ENCODE measurements at regions not wholly inside any gene's neighbourhood (a gene's known extent, or its start where the extent isn't known, plus 50 kb on each side); places are given as distances from the start of the nearest gene placed in this dataset.
"Not testable (repeated sequence)": the region's sequence is repeated elsewhere in the genome, so short reads cannot be mapped to it uniquely, and the experiment has no call there.

DNA sequence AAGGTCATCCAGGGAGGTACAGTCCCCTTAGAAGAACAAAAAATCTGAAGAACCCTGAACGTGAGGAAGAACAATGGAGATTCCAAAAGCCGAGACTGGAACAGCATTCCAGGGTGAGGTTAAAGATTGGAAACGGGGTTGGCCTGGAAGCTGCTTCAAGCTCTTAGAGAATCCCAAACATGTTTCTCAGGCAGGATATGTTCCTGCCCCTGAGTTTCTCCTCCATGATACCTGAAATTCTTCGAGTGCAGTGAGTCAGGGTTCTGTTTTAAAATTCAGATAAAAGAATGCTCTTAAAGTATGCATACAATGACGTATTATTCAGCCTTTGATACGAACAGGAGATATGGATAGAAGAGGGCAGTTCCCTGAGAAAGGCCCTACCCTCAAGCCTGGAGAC lies 293.1 kb downstream of the HS3ST3B1 start:
- no peak for DNase-seq

DNA sequence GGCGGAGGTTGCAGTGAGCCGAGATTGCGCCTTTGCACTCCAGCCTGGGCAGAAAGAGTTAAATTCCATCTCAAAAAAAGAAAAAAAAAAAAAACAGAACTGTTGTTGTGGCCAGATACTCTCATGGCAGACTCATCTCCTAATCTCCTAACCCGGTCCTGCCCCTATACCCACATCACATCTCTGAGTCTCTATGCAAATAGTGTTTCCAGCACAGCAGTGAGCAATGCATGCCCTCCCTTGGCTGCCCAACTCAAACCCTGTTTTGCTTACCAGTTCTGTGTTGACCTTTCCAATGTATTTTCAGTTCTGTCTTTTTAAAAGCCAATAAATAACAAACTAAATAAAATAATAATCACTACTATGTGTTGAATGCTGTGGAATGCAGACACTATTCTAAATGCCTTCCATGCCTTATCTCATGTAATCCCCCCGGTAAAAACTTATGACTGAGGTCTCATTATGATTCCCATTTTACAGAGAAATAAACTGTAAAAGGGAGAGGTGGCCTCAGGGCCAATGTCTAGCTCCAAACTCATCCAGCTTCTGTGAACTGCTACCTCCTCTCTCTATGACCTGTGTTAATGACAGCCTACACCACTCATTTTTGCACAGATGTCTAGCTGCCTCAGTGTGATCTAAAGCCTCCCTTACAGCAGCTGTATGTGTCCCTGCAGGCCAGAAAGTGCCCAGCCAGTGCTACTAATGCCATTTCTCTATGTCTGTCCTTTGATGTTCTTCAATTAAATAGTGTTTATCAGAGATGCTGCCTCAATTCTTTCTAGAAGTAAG lies 289.8 kb downstream of the HS3ST3B1 start:
- no peak for DNase-seq

- DNase-seq = no peak
Measured at GRCh38 chr17:14585099-14585498, 284.2 kb downstream of the HS3ST3B1 start.

GRCh38 chr17:14582996-14583395 lies 282.1 kb downstream of the HS3ST3B1 start:
- no peak for DNase-seq

- DNase-seq = no peak
Measured at GRCh38 chr17:14581186-14581830, 280.4 kb downstream of the HS3ST3B1 start.

- DNase-seq = no peak
Measured at GRCh38 chr17:14580499-14580898, 279.6 kb downstream of the HS3ST3B1 start.

DNA sequence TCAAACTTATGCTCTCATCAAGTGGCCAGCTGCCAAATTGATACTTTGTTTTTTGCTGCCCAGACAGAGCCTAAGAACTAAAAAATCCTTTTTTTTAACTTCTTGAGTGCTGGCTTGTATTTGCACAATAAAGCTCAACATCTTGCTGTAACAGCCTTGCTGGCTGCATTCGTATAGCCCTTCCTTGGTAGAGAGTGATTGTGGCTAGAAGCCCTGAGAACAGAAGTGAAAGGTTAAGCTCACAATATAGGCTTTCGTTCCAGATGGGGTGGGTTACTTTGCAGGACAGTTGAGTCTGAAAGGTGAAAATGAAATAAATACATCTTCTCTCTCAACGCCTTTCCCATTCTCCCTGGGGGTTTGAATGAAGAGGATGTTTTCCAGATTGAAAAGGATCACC lies 278.8 kb downstream of the HS3ST3B1 start:
- DNase-seq = no peak

DNA sequence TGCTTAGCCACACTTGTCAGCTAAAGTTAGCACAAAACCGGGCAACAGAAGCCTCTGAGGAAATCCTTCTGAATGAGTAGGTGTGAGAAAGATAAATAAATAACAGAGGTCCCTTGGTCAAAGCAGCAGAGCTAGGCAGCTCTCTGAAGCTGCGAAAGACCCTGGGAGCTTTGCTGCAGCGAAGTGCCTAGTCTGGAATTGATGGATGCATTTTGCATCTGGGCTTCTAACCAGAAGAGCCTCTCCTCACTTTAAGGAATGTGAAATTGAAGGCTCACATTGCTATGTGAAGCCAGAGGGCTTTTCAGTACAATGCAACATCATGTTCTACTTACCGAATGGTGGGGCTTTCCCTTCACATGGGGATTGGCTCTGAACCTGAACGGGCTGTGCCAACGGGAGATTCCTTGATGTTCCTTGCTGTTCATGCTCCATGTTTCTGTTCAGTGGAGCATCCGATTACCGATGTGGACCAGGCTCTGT lies 274.6 kb downstream of the HS3ST3B1 start:
- DNase-seq = no peak

DNA sequence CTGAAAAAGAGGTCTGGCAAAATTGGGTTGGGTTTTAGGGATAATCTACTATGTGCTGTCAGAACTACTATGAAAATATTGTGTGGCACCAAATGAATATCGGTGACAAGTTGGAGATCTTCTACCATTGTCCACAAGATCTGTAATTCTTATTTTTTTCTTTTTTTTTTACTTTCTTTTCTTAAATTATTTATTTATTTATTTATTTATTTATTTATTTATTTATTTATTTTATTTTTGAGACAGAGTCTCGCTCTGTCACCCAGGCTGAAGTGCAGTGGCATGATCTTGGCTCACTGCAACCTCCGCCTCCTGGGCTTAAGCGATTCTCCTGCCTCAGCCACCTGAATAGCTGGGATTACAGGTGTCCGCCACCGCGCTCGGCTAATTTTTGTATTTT lies 259.4 kb downstream of the HS3ST3B1 start:
- DNase-seq = not testable (repeated sequence)

DNA sequence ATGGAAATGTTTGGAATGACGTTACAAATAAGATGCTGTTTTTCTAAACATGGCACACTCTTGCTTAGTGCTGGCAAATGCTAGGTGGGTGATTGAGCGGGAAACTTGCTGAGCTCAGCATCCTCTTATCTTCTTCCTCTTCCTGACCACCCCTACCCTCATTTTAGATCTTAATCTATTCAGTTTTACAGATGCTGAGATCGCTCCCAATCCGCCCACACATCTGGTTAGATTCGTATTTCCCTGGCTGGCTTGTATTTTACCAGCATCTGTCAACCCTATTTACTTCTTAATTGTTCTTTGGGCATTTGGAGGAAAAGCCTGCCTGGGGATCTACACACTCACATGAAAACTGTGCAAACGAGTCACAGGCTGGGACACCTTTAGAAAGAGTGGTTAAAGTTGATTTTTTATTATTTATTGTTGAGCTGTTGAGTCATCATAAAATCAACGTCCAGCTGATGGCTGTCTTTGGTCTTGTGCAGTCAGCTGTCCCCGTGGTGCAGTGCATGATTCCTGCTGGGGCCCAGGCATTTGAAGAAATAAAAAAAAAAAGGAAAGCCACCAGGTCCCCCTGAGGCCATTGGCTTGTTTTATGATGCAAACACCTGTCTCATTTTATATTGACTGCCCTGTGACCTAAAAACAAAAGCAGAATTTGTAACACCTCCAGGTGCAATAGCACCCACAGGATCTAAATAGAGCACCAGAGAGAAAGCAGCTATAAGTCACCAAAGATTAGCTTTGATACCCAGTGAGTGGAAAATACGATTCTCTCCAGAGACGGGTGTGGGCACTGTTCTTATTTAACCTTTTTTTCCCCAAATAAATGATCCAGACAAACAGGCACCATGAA lies 258.6 kb downstream of the HS3ST3B1 start:
- no peak for DNase-seq

GRCh38 chr17:14557480-14557879 lies 256.6 kb downstream of the HS3ST3B1 start:
- DNase-seq = peak in 1 of 2 donors; percentile 72

GRCh38 chr17:14553847-14554246 lies 253.0 kb downstream of the HS3ST3B1 start:
- DNase-seq = no peak

DNA sequence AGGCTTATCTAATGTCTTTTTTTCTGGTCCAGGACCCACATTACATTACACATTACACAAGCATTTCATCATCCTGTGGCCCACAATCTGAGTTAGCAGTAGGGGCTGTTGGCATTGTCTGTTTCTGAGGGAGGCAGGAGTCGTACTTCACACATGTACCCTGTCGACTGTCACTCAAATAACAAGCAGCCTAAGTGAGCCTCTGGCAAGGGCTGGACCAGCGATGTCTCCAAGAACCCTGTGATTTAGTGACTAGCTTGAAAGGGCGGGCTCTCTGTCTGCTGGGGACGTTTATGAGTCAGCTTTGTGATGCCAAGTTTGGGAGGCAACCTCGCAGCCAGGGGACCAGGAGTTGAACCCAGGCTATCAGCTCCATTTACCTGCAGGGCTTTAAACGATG lies 251.4 kb downstream of the HS3ST3B1 start:
- DNase-seq = no peak

GRCh38 chr17:14547556-14547955 lies 246.7 kb downstream of the HS3ST3B1 start:
- no peak for DNase-seq

DNA sequence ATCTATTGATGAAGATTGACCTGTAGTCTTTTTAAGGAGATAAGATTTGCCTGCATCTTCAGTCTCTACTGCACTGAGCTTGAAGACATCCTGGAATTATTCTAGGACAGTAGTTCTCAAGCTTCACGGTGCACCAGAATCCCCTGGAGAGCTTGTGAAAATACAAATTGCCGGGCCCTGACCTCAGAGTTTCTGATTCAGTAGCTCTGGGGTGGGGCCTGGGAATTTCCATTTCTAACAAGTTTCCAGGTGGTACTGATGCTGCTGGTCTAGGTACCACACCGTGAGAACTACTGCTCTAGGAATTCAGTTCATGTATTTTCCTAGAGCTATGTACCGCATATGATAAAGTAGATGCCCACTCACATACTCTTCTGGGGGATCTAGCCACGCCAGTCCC lies 246.1 kb downstream of the HS3ST3B1 start:
- DNase-seq = no peak

DNA sequence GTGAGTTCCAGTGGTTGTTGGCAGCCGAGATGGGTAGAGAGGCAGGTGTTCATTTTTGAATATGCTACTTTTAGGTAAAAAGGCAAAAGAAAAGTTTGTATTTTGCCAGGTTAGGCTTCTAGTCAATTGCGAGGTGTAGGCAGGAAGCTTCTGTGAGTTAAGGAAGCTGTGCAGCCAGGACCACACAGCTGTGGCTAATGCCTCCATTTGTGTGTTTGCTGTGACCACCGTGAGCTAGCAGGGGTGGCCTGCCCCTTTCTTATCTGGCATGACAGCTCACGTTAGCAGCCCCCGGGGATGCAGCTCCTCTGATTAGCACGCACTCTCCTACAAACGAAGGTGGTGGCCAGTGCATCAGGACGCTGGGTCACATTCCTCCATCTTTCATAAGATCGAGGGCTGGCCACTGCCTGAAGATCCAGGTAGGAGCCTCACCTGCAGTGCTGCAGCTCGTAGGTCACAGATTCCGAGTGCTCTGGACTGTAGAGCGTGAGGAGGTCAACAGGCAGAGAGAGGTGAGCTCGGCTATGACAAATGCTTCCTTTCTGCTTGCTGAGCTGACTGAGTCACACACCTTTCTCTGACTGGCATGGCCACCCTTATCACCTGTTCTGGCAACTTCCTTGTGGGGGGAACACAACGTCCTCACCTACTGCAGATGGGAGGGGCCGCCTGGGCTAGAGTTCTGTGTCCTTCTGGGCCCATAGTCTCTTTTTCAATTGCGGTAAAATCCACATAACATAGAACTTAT lies 244.4 kb downstream of the HS3ST3B1 start:
- DNase-seq = peak in 1 of 2 donors; percentile 7

- no peak for DNase-seq
Measured at GRCh38 chr17:14541714-14542113, 240.8 kb downstream of the HS3ST3B1 start.

DNA sequence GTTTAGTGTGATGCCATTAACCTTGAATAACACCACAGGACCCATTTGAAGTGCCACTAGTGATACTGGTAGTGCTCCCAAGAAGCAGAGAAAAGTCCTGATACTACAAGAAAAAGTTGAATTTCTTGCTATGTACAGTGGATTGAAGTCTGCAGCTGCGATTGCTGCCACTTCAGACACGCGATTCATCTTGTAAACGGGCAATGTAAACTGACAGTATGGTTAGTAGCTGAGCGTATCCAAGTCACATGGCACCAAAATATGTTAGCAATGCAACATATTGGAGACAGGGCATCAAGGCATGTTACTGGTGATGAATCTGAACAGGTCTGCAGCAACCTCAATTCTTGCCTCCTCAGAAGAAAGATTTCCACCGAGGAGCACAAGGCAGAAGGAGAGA lies 238.9 kb downstream of the HS3ST3B1 start:
- no peak for DNase-seq

GRCh38 chr17:14532242-14532641 lies 231.4 kb downstream of the HS3ST3B1 start:
- not testable (repeated sequence) for DNase-seq

- no peak for DNase-seq
Measured at GRCh38 chr17:14525551-14526455, 224.9 kb downstream of the HS3ST3B1 start.

DNA sequence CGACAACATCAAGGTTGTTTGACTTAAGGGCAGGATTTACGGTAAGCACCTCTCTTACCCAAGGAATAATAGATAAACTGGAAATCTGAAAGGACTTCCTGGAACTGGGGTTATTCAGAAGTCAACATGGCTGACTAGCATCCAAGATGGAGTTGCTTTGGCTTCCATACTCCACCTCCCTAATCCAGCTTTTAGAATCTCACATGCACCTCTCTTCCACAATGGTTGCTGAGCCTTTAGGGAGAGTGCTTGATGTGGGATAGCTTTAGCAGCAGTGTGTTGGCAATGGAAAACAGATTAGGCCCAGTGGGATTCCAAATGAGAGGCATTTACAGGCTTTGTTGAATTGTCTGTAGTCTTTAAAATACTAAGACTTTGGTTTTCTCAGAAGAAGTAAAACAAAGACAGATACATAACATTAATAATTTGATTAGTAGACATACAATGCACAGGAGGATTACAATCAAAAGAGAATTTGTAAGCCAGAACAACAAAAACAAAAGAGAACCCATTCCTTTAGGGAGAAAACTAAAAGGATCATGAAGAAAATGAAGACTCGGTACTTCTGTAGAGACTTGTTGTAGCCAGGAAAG lies 222.0 kb downstream of the HS3ST3B1 start:
- no peak for DNase-seq
